AG04450 (cell line): ENCODE measurements at regions not wholly inside any gene's neighbourhood (a gene's known extent, or its start where the extent isn't known, plus 50 kb on each side); places are given as distances from the start of the nearest gene placed in this dataset.

Experiments
- CTCF ChIA-PET: fragments of 300-600, 350-600 bp; formaldehyde crosslinking; extraction: SDS; loops from one replicate; lab custom pipeline; 2022; ENCODE audit warnings: antibody characterized with exemption, inconsistent platforms; lab: Charles Lee
- POLR2A ChIA-PET: fragments of 350-600 bp; formaldehyde crosslinking; extraction: SDS; loops from one replicate; lab custom pipeline; 2021; ENCODE audit warnings: antibody characterized with exemption, inconsistent platforms; lab: Yijun Ruan, JAX
- DNase-seq: peaks from one replicate; pipeline ENCODE4 v3.0.0-alpha.2; 2011; ENCODE audit warnings: low read depth, low spot score
- H3K27ac ChIP-seq: one replicate; pipeline ENCODE4 v1.5.1; 2012; ENCODE audit warnings: low read depth, low read length, control low read depth
- H3K27me3 ChIP-seq: one replicate; pipeline ENCODE4 v1.6.0; 2012; ENCODE audit warnings: low read length; ENCODE audit not compliant: control insufficient read depth, insufficient read depth
- H3K4me3 ChIP-seq: 2 replicates; pipeline ENCODE4 v1.5.1; 2011; ENCODE audit warnings: mild to moderate bottlenecking, low read depth, low read length, control low read depth
- H3K9me3 ChIP-seq: 2 replicates; pipeline ENCODE4 v1.5.1; 2012; ENCODE audit warnings: low read length; ENCODE audit not compliant: control insufficient read depth, insufficient read depth
- TF ChIP-seq, protein P1 (sequence below): IDR thresholded peaks from 2 replicates; pipeline ENCODE4 v1.5.1; 2011; ENCODE audit warnings: low read depth, low read length, control low read depth, inconsistent platforms

DNA sequence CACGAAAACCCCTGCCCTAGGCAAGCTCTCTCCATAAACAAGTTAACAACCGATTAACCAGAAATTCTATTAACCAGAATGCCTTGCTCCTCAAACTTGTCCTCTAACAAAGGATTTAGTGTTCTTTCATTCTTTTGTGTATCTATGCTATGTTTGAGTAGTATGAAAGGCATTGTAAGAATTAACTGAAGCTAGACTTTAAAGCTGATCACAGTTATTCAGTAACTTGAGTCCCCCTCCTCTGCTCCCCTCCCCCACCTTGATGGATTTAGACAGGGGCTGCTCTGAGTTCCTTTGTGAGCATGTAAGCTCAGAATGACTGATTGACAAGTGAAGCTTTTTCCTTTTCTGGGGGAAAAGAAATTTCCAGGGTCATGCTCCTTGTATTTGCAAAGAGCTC, 257.6 kb downstream of the TTLL7 start:
- no peak for DNase-seq
- ChIA-PET CTCF (no interaction called here), POLR2A (no interaction called here)
- Histone ChIP-seq H3K27me3 (no peaks in the 10 kb centered on the region), H3K4me3 (no peak overlapping the region), H3K9me3 (no peaks in the 10 kb centered on the region), H3K27ac (no peak overlapping the region)
- TF ChIP-seq, protein P1, sequence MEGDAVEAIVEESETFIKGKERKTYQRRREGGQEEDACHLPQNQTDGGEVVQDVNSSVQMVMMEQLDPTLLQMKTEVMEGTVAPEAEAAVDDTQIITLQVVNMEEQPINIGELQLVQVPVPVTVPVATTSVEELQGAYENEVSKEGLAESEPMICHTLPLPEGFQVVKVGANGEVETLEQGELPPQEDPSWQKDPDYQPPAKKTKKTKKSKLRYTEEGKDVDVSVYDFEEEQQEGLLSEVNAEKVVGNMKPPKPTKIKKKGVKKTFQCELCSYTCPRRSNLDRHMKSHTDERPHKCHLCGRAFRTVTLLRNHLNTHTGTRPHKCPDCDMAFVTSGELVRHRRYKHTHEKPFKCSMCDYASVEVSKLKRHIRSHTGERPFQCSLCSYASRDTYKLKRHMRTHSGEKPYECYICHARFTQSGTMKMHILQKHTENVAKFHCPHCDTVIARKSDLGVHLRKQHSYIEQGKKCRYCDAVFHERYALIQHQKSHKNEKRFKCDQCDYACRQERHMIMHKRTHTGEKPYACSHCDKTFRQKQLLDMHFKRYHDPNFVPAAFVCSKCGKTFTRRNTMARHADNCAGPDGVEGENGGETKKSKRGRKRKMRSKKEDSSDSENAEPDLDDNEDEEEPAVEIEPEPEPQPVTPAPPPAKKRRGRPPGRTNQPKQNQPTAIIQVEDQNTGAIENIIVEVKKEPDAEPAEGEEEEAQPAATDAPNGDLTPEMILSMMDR = no peak

DNA sequence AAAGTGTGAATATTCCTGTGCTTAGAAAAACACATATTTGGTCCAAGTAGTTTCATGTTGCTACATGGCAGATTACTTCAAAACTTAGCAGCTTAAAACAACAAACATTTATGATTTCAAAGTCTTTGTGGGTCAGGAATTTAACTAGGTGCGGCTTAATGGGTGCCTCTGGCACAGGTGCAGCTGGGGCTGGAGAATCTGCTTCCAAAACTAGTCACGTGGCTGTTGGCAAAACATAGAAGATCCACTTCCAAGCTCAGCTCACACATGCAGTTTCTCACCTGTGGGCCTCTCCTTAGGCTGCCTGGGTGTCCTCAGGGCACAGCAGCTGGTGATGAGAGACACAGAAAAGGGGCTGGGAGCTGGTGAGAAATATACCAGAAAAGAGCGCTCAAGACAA, 263.4 kb downstream of the TTLL7 start:
- Histone ChIP-seq H3K27me3 (no peaks in the 10 kb centered on the region), H3K9me3 (no peaks in the 10 kb centered on the region), H3K4me3 (no peak overlapping the region), H3K27ac (no peak overlapping the region)
- DNase-seq = no peak
- POLR2A ChIA-PET = no interaction called here
- CTCF ChIA-PET = no interaction called here
- TF ChIP-seq, protein P1 = no peak

GRCh38 chr1:83734420-83734819, 264.5 kb downstream of the TTLL7 start:
- Histone ChIP-seq H3K9me3 (no peaks in the 10 kb centered on the region), H3K27ac (no peak overlapping the region), H3K4me3 (no peak overlapping the region), H3K27me3 (no peaks in the 10 kb centered on the region)
- no peak for DNase-seq
- TF ChIP-seq, protein P1 = no peak
- CTCF ChIA-PET = no interaction called here
- POLR2A ChIA-PET = no interaction called here

DNA sequence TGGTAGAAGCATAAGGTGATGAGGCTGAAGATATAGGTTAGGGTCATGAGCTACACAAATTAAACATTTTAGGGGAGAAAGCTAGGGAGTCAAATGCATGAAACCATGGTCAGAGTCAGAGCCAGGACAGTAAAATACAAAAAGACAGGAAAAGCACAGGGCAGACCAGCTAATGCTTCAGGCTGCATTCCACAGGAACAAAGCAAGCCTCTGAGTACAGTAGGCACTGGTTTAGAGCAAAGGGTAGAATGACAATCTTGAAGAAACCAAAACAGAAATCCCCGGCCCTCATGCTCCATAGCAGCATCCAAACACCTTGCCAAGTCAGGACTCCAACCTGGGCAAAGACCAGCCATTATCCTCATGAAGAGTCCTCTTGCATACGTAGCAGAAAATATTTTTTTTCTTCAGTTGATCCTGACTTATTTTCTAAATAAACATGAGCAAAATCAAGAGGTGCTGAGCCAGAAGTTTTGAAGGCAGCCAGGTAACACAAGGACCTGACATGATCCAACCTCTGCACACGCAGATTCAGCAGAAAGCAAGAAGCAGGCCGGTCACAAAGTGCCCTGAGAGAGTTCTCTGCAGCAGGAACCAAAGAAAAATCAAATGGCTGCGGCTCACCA, 273.1 kb downstream of the TTLL7 start:
- TF ChIP-seq, protein P1 = no peak
- CTCF ChIA-PET = no interaction called here
- Histone ChIP-seq H3K4me3 (no peak overlapping the region), H3K27me3 (no peaks in the 10 kb centered on the region), H3K27ac (no peak overlapping the region), H3K9me3 (no peaks in the 10 kb centered on the region)
- DNase-seq = no peak
- POLR2A ChIA-PET = no interaction called here

GRCh38 chr1:83718338-83718737, 280.6 kb downstream of the TTLL7 start:
- ChIA-PET POLR2A (no interaction called here), CTCF (interaction anchor here (0.5 kb wide), 1 partner anchor 863 kb away, joined by 3 read pairs; no protein-coding TSS in a partner anchor)
- Histone ChIP-seq H3K4me3 (no peak overlapping the region), H3K9me3 (no peaks in the 10 kb centered on the region), H3K27me3 (no peaks in the 10 kb centered on the region), H3K27ac (no peak overlapping the region)
- TF ChIP-seq, protein P1 = no peak
- no peak for DNase-seq
